AG04450 (cell line): ENCODE measurements at regions not wholly inside any gene's neighbourhood (a gene's known extent, or its start where the extent isn't known, plus 50 kb on each side); places are given as distances from the start of the nearest gene placed in this dataset.

Experiments used
- CTCF ChIA-PET: fragments of 300-600, 350-600 bp; formaldehyde crosslinking; extraction: SDS; loops from one replicate; lab custom pipeline; 2022; ENCODE audit warnings: antibody characterized with exemption, inconsistent platforms; lab: Charles Lee
- POLR2A ChIA-PET: fragments of 350-600 bp; formaldehyde crosslinking; extraction: SDS; loops from one replicate; lab custom pipeline; 2021; ENCODE audit warnings: antibody characterized with exemption, inconsistent platforms; lab: Yijun Ruan, JAX
- DNase-seq: peaks from one replicate; pipeline ENCODE4 v3.0.0-alpha.2; 2011; ENCODE audit warnings: low read depth, low spot score
- H3K27ac ChIP-seq: one replicate; pipeline ENCODE4 v1.5.1; 2012; ENCODE audit warnings: low read depth, low read length, control low read depth
- H3K27me3 ChIP-seq: one replicate; pipeline ENCODE4 v1.6.0; 2012; ENCODE audit warnings: low read length; ENCODE audit not compliant: control insufficient read depth, insufficient read depth
- H3K4me3 ChIP-seq: 2 replicates; pipeline ENCODE4 v1.5.1; 2011; ENCODE audit warnings: mild to moderate bottlenecking, low read depth, low read length, control low read depth
- H3K9me3 ChIP-seq: 2 replicates; pipeline ENCODE4 v1.5.1; 2012; ENCODE audit warnings: low read length; ENCODE audit not compliant: control insufficient read depth, insufficient read depth
- TF ChIP-seq, protein P1 (sequence below): IDR thresholded peaks from 2 replicates; pipeline ENCODE4 v1.5.1; 2011; ENCODE audit warnings: low read depth, low read length, control low read depth, inconsistent platforms

GRCh38 chr22:34992672-34993071, 73.3 kb upstream of the ISX start:
- DNase-seq = no peak
- ChIA-PET CTCF (no interaction called here), POLR2A (no interaction called here)
- Histone ChIP-seq H3K27me3 (no peaks in the 10 kb centered on the region), H3K4me3 (no peak overlapping the region), H3K27ac (no peak overlapping the region), H3K9me3 (peaks cover 9% of the 10 kb centered on the region; the same call in 1 of the 2 replicates)
- TF ChIP-seq, protein P1, sequence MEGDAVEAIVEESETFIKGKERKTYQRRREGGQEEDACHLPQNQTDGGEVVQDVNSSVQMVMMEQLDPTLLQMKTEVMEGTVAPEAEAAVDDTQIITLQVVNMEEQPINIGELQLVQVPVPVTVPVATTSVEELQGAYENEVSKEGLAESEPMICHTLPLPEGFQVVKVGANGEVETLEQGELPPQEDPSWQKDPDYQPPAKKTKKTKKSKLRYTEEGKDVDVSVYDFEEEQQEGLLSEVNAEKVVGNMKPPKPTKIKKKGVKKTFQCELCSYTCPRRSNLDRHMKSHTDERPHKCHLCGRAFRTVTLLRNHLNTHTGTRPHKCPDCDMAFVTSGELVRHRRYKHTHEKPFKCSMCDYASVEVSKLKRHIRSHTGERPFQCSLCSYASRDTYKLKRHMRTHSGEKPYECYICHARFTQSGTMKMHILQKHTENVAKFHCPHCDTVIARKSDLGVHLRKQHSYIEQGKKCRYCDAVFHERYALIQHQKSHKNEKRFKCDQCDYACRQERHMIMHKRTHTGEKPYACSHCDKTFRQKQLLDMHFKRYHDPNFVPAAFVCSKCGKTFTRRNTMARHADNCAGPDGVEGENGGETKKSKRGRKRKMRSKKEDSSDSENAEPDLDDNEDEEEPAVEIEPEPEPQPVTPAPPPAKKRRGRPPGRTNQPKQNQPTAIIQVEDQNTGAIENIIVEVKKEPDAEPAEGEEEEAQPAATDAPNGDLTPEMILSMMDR = no peak

- H3K9me3 ChIP-seq = peaks cover 13% of the 10 kb centered on the region
- TF ChIP-seq, protein P1 = no peak
- DNase-seq = no peak
- ChIA-PET CTCF (no interaction called here), POLR2A (no interaction called here)
- H3K27ac ChIP-seq = no peak overlapping the region
- no peak overlapping the region for H3K4me3 ChIP-seq
- H3K27me3 ChIP-seq = no peaks in the 10 kb centered on the region
These were observed 72.4 kb upstream of the ISX start for GRCh38 chr22:34993548-34993947.

- Histone ChIP-seq H3K27me3 (no peaks in the 10 kb centered on the region), H3K9me3 (peaks cover 23% of the 10 kb centered on the region), H3K4me3 (no peak overlapping the region), H3K27ac (no peak overlapping the region)
- TF ChIP-seq, protein P1 = no peak
- ChIA-PET POLR2A (no interaction called here), CTCF (no interaction called here)
- DNase-seq = no peak
These were observed 68.2 kb upstream of the ISX start for GRCh38 chr22:34997633-34998299.

DNA sequence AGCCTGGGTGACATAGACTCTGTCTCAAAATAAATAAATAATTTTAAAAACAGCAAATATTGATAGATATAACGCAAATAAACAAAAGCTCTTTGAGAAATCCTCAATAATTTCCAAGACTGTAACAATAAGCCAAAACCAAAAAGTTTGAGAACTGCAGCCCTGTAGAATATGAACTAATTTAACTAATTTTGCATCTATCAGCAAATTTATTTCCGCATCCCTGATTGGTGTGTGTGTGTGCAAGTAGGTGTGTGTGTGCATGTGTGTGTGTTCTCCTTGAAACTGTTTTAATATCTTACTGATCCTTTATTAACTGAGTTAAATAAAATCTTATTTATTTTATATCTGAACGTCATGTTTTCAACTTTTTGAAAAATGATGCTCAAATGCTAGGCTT, 67.0 kb upstream of the ISX start:
- peaks cover 23% of the 10 kb centered on the region for H3K9me3 ChIP-seq
- CTCF ChIA-PET = no interaction called here
- H3K27me3 ChIP-seq = no peaks in the 10 kb centered on the region
- no peak overlapping the region for H3K4me3 ChIP-seq
- TF ChIP-seq, protein P1 = no peak
- POLR2A ChIA-PET = no interaction called here
- DNase-seq = no peak
- no peak overlapping the region for H3K27ac ChIP-seq

DNA sequence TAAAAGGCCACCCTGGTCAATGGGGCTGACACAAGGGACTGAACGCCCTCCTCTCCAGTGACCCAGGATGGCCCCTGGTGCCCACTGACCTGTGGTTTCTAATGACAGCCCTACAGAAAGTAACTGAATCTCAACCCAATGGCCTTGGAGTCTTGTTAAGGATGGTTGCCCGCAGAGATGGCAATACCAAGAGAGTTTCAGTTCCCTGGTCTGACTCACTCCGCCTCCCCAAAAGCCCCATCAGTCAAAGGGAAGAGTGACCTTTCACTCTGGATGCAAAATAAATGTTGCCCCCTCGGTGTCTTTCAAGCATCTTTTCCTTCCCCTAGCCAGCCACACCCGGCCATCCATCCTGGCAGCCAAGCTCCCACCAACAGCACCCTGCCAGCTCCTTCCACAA, 57.7 kb upstream of the ISX start:
- no peak overlapping the region for H3K4me3 ChIP-seq
- no peak overlapping the region for H3K27ac ChIP-seq
- H3K27me3 ChIP-seq = no peaks in the 10 kb centered on the region
- TF ChIP-seq, protein P1 = no peak
- ChIA-PET CTCF (no interaction called here), POLR2A (no interaction called here)
- DNase-seq = no peak
- peaks cover 49% of the 10 kb centered on the region for H3K9me3 ChIP-seq
